Fibroblast of lung (primary cell): ENCODE measurements at regions not wholly inside any gene's neighbourhood (a gene's known extent, or its start where the extent isn't known, plus 50 kb on each side); places are given as distances from the start of the nearest gene placed in this dataset.

Source experiments
- CTCF ChIP-seq, 2 donors: IDR thresholded peaks in 1 of 2; conservative IDR thresholded peaks in 1 of 2; 1 replicate in 1 of 2; 2 replicates in 1 of 2; pipeline ENCODE4 v1.5.1; 2011 to 2012; ENCODE audit warnings: low read length in 2 of 2, control low read depth in 1 of 2, inconsistent platforms in 1 of 2, low read depth in 1 of 2, mild to moderate bottlenecking in 1 of 2
- EZH2 ChIP-seq: IDR thresholded peaks from 2 replicates; pipeline ENCODE4 v1.5.1; 2012; ENCODE audit warnings: low read length, control low read depth, mild to moderate bottlenecking; ENCODE audit errors: missing control alignments

GRCh38 chr6:99811636-99812035, 182.4 kb downstream of the MCHR2 start:
- TF ChIP-seq CTCF (conservative IDR thresholded peaks at IDR 0.05 in 1 of 2, IDR thresholded peaks at IDR 0.05 in 1 of 2; ENCODE audit: low read depth in 1 of 2, low read length in 2 of 2) (no peak), EZH2 (no peak)
